ENCODE measurements at regions not wholly inside any gene's neighbourhood (a gene's known extent, or its start where the extent isn't known, plus 50 kb on each side); places are given as distances from the start of the nearest gene placed in this dataset.

DNA sequence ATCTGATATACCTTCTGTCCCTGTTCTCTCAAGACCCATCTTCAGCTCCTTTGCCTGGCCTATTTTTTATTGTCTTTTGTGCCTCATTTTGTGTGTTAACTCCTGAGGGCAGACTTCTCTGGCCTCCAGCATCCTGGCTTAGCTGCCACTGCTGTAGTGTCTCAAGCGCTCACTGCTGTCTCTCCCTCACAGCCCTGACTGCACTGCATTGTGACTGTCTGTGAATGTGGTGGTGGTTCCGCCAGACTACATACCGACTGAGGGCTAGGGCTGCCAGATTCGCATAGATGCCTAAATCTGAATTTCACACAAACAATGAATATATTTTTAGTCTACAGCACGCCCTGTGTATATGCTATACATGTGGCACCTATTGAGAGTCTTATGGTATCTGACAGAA, 1088.9 kb upstream of the TMEM132C start:
- Histone ChIP-seq H3K36me3 (ENCODE audit: insufficient read depth, low read length) (no peaks in the 10 kb centered on the region), H3K27ac (ENCODE audit: low read depth, low read length, poor library complexity, severe bottlenecking) (no peak overlapping the region), H3K9me2 (ENCODE audit: insufficient read depth, low read length) (no peaks in the 10 kb centered on the region), H3K79me2 (ENCODE audit: insufficient read depth, low read depth, low read length) (no peaks in the 10 kb centered on the region), H3K4me2 (ENCODE audit: low read length) (no peak overlapping the region), H3K4me1 (ENCODE audit: insufficient read depth, low read length, poor library complexity, severe bottlenecking) (no peaks in the 10 kb centered on the region), H3K9me3 (ENCODE audit: low read length) (no peaks in the 10 kb centered on the region), H4K20me1 (ENCODE audit: insufficient read depth, low read length) (no peaks in the 10 kb centered on the region), H3K4me3 (ENCODE audit: low read depth, low read length, poor library complexity, severe bottlenecking) (no peak overlapping the region), H2AFZ (ENCODE audit: low read length) (no peak overlapping the region)
- BruUV-seq (replicated peaks): no TSS peak
- ChIA-PET POLR2A (no interaction called here), CTCF (ENCODE audit: unreplicated experiment) (no interaction called here)
- TF ChIP-seq EZH2phosphoT487 (IDR thresholded peaks at IDR 0.05; ENCODE audit: borderline replicate concordance, low read depth, low read length): no peak
- TF ChIP-seq, protein P1, sequence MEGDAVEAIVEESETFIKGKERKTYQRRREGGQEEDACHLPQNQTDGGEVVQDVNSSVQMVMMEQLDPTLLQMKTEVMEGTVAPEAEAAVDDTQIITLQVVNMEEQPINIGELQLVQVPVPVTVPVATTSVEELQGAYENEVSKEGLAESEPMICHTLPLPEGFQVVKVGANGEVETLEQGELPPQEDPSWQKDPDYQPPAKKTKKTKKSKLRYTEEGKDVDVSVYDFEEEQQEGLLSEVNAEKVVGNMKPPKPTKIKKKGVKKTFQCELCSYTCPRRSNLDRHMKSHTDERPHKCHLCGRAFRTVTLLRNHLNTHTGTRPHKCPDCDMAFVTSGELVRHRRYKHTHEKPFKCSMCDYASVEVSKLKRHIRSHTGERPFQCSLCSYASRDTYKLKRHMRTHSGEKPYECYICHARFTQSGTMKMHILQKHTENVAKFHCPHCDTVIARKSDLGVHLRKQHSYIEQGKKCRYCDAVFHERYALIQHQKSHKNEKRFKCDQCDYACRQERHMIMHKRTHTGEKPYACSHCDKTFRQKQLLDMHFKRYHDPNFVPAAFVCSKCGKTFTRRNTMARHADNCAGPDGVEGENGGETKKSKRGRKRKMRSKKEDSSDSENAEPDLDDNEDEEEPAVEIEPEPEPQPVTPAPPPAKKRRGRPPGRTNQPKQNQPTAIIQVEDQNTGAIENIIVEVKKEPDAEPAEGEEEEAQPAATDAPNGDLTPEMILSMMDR (conservative IDR thresholded peaks at IDR 0.05; ENCODE audit: low read length): no peak
- intact Hi-C loops (cut with micrococcal nuclease; ENCODE audit: unreplicated experiment): no loop called here
- DNase-seq (ENCODE audit: low spot score): no peak

DNA sequence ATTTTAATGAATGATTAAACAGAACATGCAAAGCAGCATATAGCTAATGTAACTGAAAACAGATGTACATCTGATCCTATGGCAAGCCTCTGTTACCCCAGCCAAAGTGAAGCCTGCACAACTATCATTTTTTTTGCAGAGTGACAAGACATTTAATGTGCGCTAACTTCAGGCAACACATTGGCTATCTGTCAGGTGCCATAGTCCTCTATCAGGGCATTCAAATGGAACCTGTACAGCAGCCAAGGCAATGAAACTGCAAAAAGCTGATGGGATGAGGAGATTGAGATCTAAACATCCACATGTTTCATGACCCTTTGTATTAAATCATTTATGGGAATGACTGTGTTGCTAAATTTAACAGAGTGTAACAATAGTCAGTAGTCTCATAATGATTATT, 1088.5 kb upstream of the TMEM132C start:
- intact Hi-C loops (cut with micrococcal nuclease; ENCODE audit: unreplicated experiment): no loop called here
- DNase-seq (ENCODE audit: low spot score): no peak
- no peak overlapping the region for H3K4me2 ChIP-seq (ENCODE audit: low read length)
- no TSS peak for BruUV-seq (replicated peaks)
- H3K4me1 ChIP-seq (ENCODE audit: insufficient read depth, low read length, poor library complexity, severe bottlenecking): no peaks in the 10 kb centered on the region
- H3K4me3 ChIP-seq (ENCODE audit: low read depth, low read length, poor library complexity, severe bottlenecking): no peak overlapping the region
- no peaks in the 10 kb centered on the region for H3K9me2 ChIP-seq (ENCODE audit: insufficient read depth, low read length)
- no peaks in the 10 kb centered on the region for H3K9me3 ChIP-seq (ENCODE audit: low read length)
- H4K20me1 ChIP-seq (ENCODE audit: insufficient read depth, low read length): no peaks in the 10 kb centered on the region
- H3K79me2 ChIP-seq (ENCODE audit: insufficient read depth, low read depth, low read length): no peaks in the 10 kb centered on the region
- TF ChIP-seq, protein P1 (conservative IDR thresholded peaks at IDR 0.05; ENCODE audit: low read length): no peak
- H3K27ac ChIP-seq (ENCODE audit: low read depth, low read length, poor library complexity, severe bottlenecking): no peak overlapping the region
- no peaks in the 10 kb centered on the region for H3K36me3 ChIP-seq (ENCODE audit: insufficient read depth, low read length)
- CTCF ChIA-PET (ENCODE audit: unreplicated experiment): no interaction called here
- H2AFZ ChIP-seq (ENCODE audit: low read length): no peak overlapping the region
- POLR2A ChIA-PET: no interaction called here

DNA sequence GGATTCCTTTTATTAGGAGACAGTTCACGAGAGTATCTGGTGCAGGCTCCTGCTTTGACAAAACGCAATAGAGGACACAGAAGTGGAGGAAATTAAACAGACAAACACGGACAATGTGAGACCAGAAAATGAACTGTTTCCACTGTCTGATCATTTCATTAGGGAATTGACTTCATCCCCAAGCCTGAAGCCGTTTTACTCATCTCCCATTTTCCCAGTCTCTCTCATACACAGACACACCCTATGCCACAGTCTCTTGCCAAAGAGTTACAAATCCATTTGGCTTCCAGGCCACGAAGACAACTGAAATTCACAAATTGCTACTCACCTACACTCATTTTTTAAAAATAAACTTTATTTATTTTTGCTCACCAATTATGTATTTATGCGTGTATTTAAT, 1087.8 kb upstream of the TMEM132C start:
- TF ChIP-seq EZH2phosphoT487 (IDR thresholded peaks at IDR 0.05; ENCODE audit: borderline replicate concordance, low read depth, low read length): no peak
- TF ChIP-seq, protein P1 (conservative IDR thresholded peaks at IDR 0.05; ENCODE audit: low read length): no peak

More for the DNA sequence above, 1087.8 kb upstream of the TMEM132C start:
- POLR2A ChIA-PET: no interaction called here
- Histone ChIP-seq H4K20me1 (ENCODE audit: insufficient read depth, low read length) (no peaks in the 10 kb centered on the region), H3K27ac (ENCODE audit: low read depth, low read length, poor library complexity, severe bottlenecking) (no peak overlapping the region), H2AFZ (ENCODE audit: low read length) (no peak overlapping the region), H3K79me2 (ENCODE audit: insufficient read depth, low read depth, low read length) (no peaks in the 10 kb centered on the region), H3K4me3 (ENCODE audit: low read depth, low read length, poor library complexity, severe bottlenecking) (no peak overlapping the region), H3K36me3 (ENCODE audit: insufficient read depth, low read length) (no peaks in the 10 kb centered on the region), H3K9me3 (ENCODE audit: low read length) (no peaks in the 10 kb centered on the region), H3K9me2 (ENCODE audit: insufficient read depth, low read length) (no peaks in the 10 kb centered on the region), H3K4me2 (ENCODE audit: low read length) (no peak overlapping the region), H3K4me1 (ENCODE audit: insufficient read depth, low read length, poor library complexity, severe bottlenecking) (no peaks in the 10 kb centered on the region)
- BruUV-seq (replicated peaks): no TSS peak
- intact Hi-C loops (cut with micrococcal nuclease; ENCODE audit: unreplicated experiment): no loop called here
- CTCF ChIA-PET (ENCODE audit: unreplicated experiment): no interaction called here
- no peak for DNase-seq (ENCODE audit: low spot score)
